ENCODE measurements at regions not wholly inside any gene's neighbourhood (a gene's known extent, or its start where the extent isn't known, plus 50 kb on each side); places are given as distances from the start of the nearest gene placed in this dataset.

GRCh38 chr1:162970021-162970420, 99.1 kb upstream of the RGS4 start:
- no peak for TF ChIP-seq CTCF (IDR thresholded peaks at IDR 0.05)
- no peak for TF ChIP-seq POLR2A (IDR thresholded peaks at IDR 0.05)
- TF ChIP-seq EP300 (IDR thresholded peaks at IDR 0.05; ENCODE audit: low read depth), result no peak
- TF ChIP-seq POLR2AphosphoS5 (IDR thresholded peaks at IDR 0.05), result no peak

All from transverse colon (tissue), 4 donors.